ENCODE measurements at regions not wholly inside any gene's neighbourhood (a gene's known extent, or its start where the extent isn't known, plus 50 kb on each side); places are given as distances from the start of the nearest gene placed in this dataset.

DNA sequence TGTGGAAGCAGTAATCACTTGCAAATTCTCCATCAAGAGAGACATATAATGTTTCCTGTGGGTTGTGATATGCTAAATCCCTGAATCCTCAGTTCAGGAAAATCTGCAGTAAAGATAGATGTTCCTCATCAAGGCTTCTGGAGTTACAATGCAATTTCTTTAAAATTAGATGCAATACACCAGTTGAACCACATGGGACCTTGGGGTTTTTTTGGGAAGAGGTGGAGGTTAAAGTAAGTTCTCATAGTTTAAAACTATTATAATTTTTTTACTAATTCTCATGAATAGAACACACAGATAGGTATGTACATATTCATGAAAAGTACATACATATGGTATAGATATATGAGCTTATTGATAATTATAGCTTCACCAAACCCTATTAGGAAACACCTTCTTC is 496.2 kb downstream of the SATB2 start:
- TF ChIP-seq, protein P1, sequence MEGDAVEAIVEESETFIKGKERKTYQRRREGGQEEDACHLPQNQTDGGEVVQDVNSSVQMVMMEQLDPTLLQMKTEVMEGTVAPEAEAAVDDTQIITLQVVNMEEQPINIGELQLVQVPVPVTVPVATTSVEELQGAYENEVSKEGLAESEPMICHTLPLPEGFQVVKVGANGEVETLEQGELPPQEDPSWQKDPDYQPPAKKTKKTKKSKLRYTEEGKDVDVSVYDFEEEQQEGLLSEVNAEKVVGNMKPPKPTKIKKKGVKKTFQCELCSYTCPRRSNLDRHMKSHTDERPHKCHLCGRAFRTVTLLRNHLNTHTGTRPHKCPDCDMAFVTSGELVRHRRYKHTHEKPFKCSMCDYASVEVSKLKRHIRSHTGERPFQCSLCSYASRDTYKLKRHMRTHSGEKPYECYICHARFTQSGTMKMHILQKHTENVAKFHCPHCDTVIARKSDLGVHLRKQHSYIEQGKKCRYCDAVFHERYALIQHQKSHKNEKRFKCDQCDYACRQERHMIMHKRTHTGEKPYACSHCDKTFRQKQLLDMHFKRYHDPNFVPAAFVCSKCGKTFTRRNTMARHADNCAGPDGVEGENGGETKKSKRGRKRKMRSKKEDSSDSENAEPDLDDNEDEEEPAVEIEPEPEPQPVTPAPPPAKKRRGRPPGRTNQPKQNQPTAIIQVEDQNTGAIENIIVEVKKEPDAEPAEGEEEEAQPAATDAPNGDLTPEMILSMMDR (optimal IDR thresholded peaks at IDR 0.05 in 1 of 3, IDR thresholded peaks at IDR 0.05 in 1 of 3, conservative IDR thresholded peaks at IDR 0.05 in 1 of 3; ENCODE audit: extremely low read depth in 1 of 3, insufficient read depth in 2 of 3, low read length in 3 of 3), result no peak
- TF ChIP-seq EZH2 (IDR thresholded peaks at IDR 0.05; ENCODE audit: low read length), result no peak
- no peaks in the 10 kb centered on the region for H4K20me1 ChIP-seq (ENCODE audit: control insufficient read depth, extremely low read depth, insufficient read depth, low read length)
- H3K4me1 ChIP-seq (ENCODE audit: control insufficient read depth, extremely low read depth, insufficient read depth, low read length), result no peaks in the 10 kb centered on the region
- H3K9me1 ChIP-seq (ENCODE audit: control insufficient read depth, extremely low read depth, insufficient read depth, low read length), result no peaks in the 10 kb centered on the region
- no peaks in the 10 kb centered on the region for H3K79me2 ChIP-seq (ENCODE audit: control insufficient read depth, insufficient read depth, low read length)
- FAIRE-seq (no peak), DNase-seq (ENCODE audit: low read depth, low spot score) (no peak)
- dilution Hi-C loops (cut with MboI; ENCODE audit: extremely low pct_ligation_motif_present, low sequenced_read_pairs), result no loop called here
- no peaks in the 10 kb centered on the region for H3K9me3 ChIP-seq (ENCODE audit: control insufficient read depth, low read depth, low read length)
- H3K27ac ChIP-seq (ENCODE audit: control insufficient read depth, insufficient read depth, low read length), result no peak overlapping the region
- H2AFZ ChIP-seq (ENCODE audit: control insufficient read depth, low read length), result no peak overlapping the region
- H3K4me2 ChIP-seq (ENCODE audit: control insufficient read depth, extremely low read depth, insufficient read depth, low read depth, low read length), result no peak overlapping the region
- H3K9ac ChIP-seq (ENCODE audit: control insufficient read depth, extremely low read depth, insufficient read depth, low read length), result no peak overlapping the region
- no peaks in the 10 kb centered on the region for H3K36me3 ChIP-seq (ENCODE audit: control insufficient read depth in 2 of 2, extremely low read depth in 1 of 2, insufficient read depth in 2 of 2, low read length in 2 of 2)
- H3K27me3 ChIP-seq (ENCODE audit: control insufficient read depth, extremely low read depth, insufficient read depth, low read length), result no peaks in the 10 kb centered on the region
- H3K4me3 ChIP-seq (ENCODE audit: control insufficient read depth in 2 of 3, extremely low read depth in 1 of 3, insufficient read depth in 2 of 3, low read depth in 1 of 3, low read length in 3 of 3), result no peak overlapping the region

DNA sequence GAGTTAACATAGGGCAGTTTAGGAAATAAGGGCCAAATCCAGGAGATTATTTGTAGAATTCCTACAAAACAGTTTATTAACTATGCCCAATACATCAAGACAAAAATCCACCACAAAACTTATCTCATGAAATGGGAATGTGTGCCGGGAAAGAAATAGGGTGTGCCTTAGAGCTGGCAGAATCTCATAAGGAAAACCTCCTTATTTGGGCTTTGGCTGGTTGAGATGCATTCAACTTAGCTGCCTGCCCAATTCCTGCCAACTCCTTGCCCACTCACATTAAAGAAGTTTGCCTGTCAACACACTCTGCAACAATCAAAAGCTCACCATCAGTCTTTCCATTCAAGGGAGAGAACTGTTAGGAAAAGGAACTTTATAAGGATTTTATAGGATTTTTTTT is 500.6 kb downstream of the SATB2 start:
- DNase-seq (ENCODE audit: low read depth, low spot score) (no peak), FAIRE-seq (no peak)
- Histone ChIP-seq H3K4me3 (ENCODE audit: control insufficient read depth in 2 of 3, extremely low read depth in 1 of 3, insufficient read depth in 2 of 3, low read depth in 1 of 3, low read length in 3 of 3) (no peak overlapping the region), H3K27ac (ENCODE audit: control insufficient read depth, insufficient read depth, low read length) (no peak overlapping the region), H3K9ac (ENCODE audit: control insufficient read depth, extremely low read depth, insufficient read depth, low read length) (no peak overlapping the region), H3K4me1 (ENCODE audit: control insufficient read depth, extremely low read depth, insufficient read depth, low read length) (no peaks in the 10 kb centered on the region), H3K4me2 (ENCODE audit: control insufficient read depth, extremely low read depth, insufficient read depth, low read depth, low read length) (no peak overlapping the region), H2AFZ (ENCODE audit: control insufficient read depth, low read length) (no peak overlapping the region), H3K79me2 (ENCODE audit: control insufficient read depth, insufficient read depth, low read length) (no peaks in the 10 kb centered on the region), H3K9me1 (ENCODE audit: control insufficient read depth, extremely low read depth, insufficient read depth, low read length) (no peaks in the 10 kb centered on the region), H4K20me1 (ENCODE audit: control insufficient read depth, extremely low read depth, insufficient read depth, low read length) (no peaks in the 10 kb centered on the region), H3K36me3 (ENCODE audit: control insufficient read depth in 2 of 2, extremely low read depth in 1 of 2, insufficient read depth in 2 of 2, low read length in 2 of 2) (no peaks in the 10 kb centered on the region), H3K27me3 (ENCODE audit: control insufficient read depth, extremely low read depth, insufficient read depth, low read length) (no peaks in the 10 kb centered on the region), H3K9me3 (ENCODE audit: control insufficient read depth, low read depth, low read length) (no peaks in the 10 kb centered on the region)
- dilution Hi-C loops (cut with MboI; ENCODE audit: extremely low pct_ligation_motif_present, low sequenced_read_pairs), result no loop called here
- TF ChIP-seq, protein P1 (optimal IDR thresholded peaks at IDR 0.05 in 1 of 3, IDR thresholded peaks at IDR 0.05 in 1 of 3, conservative IDR thresholded peaks at IDR 0.05 in 1 of 3; ENCODE audit: extremely low read depth in 1 of 3, insufficient read depth in 2 of 3, low read length in 3 of 3), result no peak
- no peak for TF ChIP-seq EZH2 (IDR thresholded peaks at IDR 0.05; ENCODE audit: low read length)

Measured in keratinocyte (primary cell).